BLaER1 (cell line): ENCODE measurements at regions not wholly inside any gene's neighbourhood (a gene's known extent, or its start where the extent isn't known, plus 50 kb on each side); places are given as distances from the start of the nearest gene placed in this dataset.
"Not testable (repeated sequence)": the region's sequence is repeated elsewhere in the genome, so short reads cannot be mapped to it uniquely, and the experiment has no call there.

Experiments used
- H3K27ac ChIP-seq: shearing (Covaris generic); formaldehyde crosslinking; 2 replicates; pipeline ENCODE4 v1.8.1; 2022
- H3K27me3 ChIP-seq: shearing (Covaris generic); formaldehyde crosslinking; 2 replicates; pipeline ENCODE4 v1.8.1; 2022
- H3K36me3 ChIP-seq: shearing (Covaris generic); formaldehyde crosslinking; 2 replicates; pipeline ENCODE4 v1.8.1; 2022
- H3K4me1 ChIP-seq: shearing (Covaris generic); formaldehyde crosslinking; 2 replicates; pipeline ENCODE4 v1.8.1; 2022
- H3K4me2 ChIP-seq: shearing (Covaris generic); formaldehyde crosslinking; 2 replicates; pipeline ENCODE4 v1.8.1; 2022
- H3K4me3 ChIP-seq: shearing (Covaris generic); formaldehyde crosslinking; 2 replicates; pipeline ENCODE4 v1.8.1; 2022
- H3K9ac ChIP-seq: shearing (Covaris generic); formaldehyde crosslinking; 2 replicates; pipeline ENCODE4 v1.8.1; 2022
- H3K9me3 ChIP-seq: shearing (Covaris generic); formaldehyde crosslinking; 2 replicates; pipeline ENCODE4 v1.8.1; 2022
- H4K20me1 ChIP-seq: shearing (Covaris generic); formaldehyde crosslinking; 2 replicates; pipeline ENCODE4 v1.8.1; 2022
- Cebpa-rat ChIP-seq: shearing (Covaris generic); IDR thresholded peaks from 2 replicates; pipeline ENCODE4 v1.8.1; 2022

GRCh38 chr5:148880197-148880596, 53.8 kb downstream of the ADRB2 start:
- Histone ChIP-seq H3K36me3 (no peaks in the 10 kb centered on the region), H3K9me3 (no peaks in the 10 kb centered on the region), H4K20me1 (no peaks in the 10 kb centered on the region), H3K4me2 (no peak overlapping the region), H3K4me1 (no peaks in the 10 kb centered on the region), H3K9ac (no peak overlapping the region), H3K27ac (no peak overlapping the region), H3K27me3 (no peaks in the 10 kb centered on the region), H3K4me3 (no peak overlapping the region)
- no peak for TF ChIP-seq Cebpa-rat

- H3K27ac ChIP-seq: no peak overlapping the region
- TF ChIP-seq Cebpa-rat: no peak
- H3K9ac ChIP-seq: no peak overlapping the region
- no peaks in the 10 kb centered on the region for H3K36me3 ChIP-seq
- H3K9me3 ChIP-seq: no peaks in the 10 kb centered on the region
- no peak overlapping the region for H3K4me3 ChIP-seq
- no peaks in the 10 kb centered on the region for H4K20me1 ChIP-seq
- no peaks in the 10 kb centered on the region for H3K4me1 ChIP-seq
- H3K27me3 ChIP-seq: no peaks in the 10 kb centered on the region
- H3K4me2 ChIP-seq: no peak overlapping the region
These were observed 54.3 kb downstream of the ADRB2 start for GRCh38 chr5:148880696-148881095.

GRCh38 chr5:148882332-148882731, 55.9 kb downstream of the ADRB2 start:
- Histone ChIP-seq H3K4me3 (no peak overlapping the region), H3K36me3 (no peaks in the 10 kb centered on the region), H3K9ac (no peak overlapping the region), H4K20me1 (no peaks in the 10 kb centered on the region), H3K4me1 (no peaks in the 10 kb centered on the region), H3K27ac (no peak overlapping the region), H3K9me3 (no peaks in the 10 kb centered on the region), H3K27me3 (no peaks in the 10 kb centered on the region), H3K4me2 (no peak overlapping the region)
- no peak for TF ChIP-seq Cebpa-rat

GRCh38 chr5:148884339-148885020, 58.1 kb downstream of the ADRB2 start:
- Histone ChIP-seq H3K4me1 (no peaks in the 10 kb centered on the region), H3K4me3 (no peak overlapping the region), H4K20me1 (no peaks in the 10 kb centered on the region), H3K27me3 (no peaks in the 10 kb centered on the region), H3K9me3 (no peaks in the 10 kb centered on the region), H3K9ac (no peak overlapping the region), H3K27ac (no peak overlapping the region), H3K4me2 (no peak overlapping the region), H3K36me3 (no peaks in the 10 kb centered on the region)
- no peak for TF ChIP-seq Cebpa-rat

- H4K20me1 ChIP-seq: no peaks in the 10 kb centered on the region
- no peak overlapping the region for H3K9ac ChIP-seq
- H3K4me2 ChIP-seq: no peak overlapping the region
- H3K9me3 ChIP-seq: peaks cover 7% of the 10 kb centered on the region
- H3K27ac ChIP-seq: no peak overlapping the region
- H3K36me3 ChIP-seq: no peaks in the 10 kb centered on the region
- H3K4me1 ChIP-seq: no peaks in the 10 kb centered on the region
- H3K27me3 ChIP-seq: no peaks in the 10 kb centered on the region
- no peak overlapping the region for H3K4me3 ChIP-seq
- no peak for TF ChIP-seq Cebpa-rat
These were observed 60.9 kb downstream of the ADRB2 start for GRCh38 chr5:148887123-148887881.

GRCh38 chr5:148889936-148890335, 63.5 kb downstream of the ADRB2 start:
- peaks cover 27% of the 10 kb centered on the region for H3K9me3 ChIP-seq

GRCh38 chr5:148895441-148895840, 69.0 kb downstream of the ADRB2 start:
- H3K4me2 ChIP-seq, H3K4me1 ChIP-seq, H4K20me1 ChIP-seq, H3K36me3 ChIP-seq, H3K27me3 ChIP-seq, H3K27ac ChIP-seq, H3K4me3 ChIP-seq, H3K9ac ChIP-seq: not testable (repeated sequence)
- peaks cover 33% of the 10 kb centered on the region for H3K9me3 ChIP-seq

More at GRCh38 chr5:148889936-148890335, 63.5 kb downstream of the ADRB2 start:
- H3K4me2 ChIP-seq, H3K9ac ChIP-seq, H4K20me1 ChIP-seq, H3K4me1 ChIP-seq, H3K36me3 ChIP-seq, H3K27me3 ChIP-seq, H3K4me3 ChIP-seq, H3K27ac ChIP-seq: not testable (repeated sequence)

GRCh38 chr5:148897842-148898241, 71.4 kb downstream of the ADRB2 start:
- Histone ChIP-seq H3K27me3 (no peaks in the 10 kb centered on the region), H3K4me1 (peaks cover 8% of the 10 kb centered on the region; the same call in 1 of the 2 replicates), H3K9ac (no peak overlapping the region)

GRCh38 chr5:148898413-148899075, 72.1 kb downstream of the ADRB2 start:
- H3K4me1 ChIP-seq: peaks cover 8% of the 10 kb centered on the region; the same call in 1 of the 2 replicates
- no peak for TF ChIP-seq Cebpa-rat
- no peak overlapping the region for H3K9ac ChIP-seq
- no peaks in the 10 kb centered on the region for H3K36me3 ChIP-seq
- no peaks in the 10 kb centered on the region for H4K20me1 ChIP-seq
- no peaks in the 10 kb centered on the region for H3K27me3 ChIP-seq
- H3K4me3 ChIP-seq: no peak overlapping the region
- no peak overlapping the region for H3K4me2 ChIP-seq
- no peak overlapping the region for H3K27ac ChIP-seq
- H3K9me3 ChIP-seq: peaks cover 20% of the 10 kb centered on the region

More at GRCh38 chr5:148897842-148898241, 71.4 kb downstream of the ADRB2 start:
- TF ChIP-seq Cebpa-rat: no peak
- Histone ChIP-seq H3K27ac (no peak overlapping the region), H3K9me3 (peaks cover 25% of the 10 kb centered on the region), H4K20me1 (no peaks in the 10 kb centered on the region), H3K36me3 (no peaks in the 10 kb centered on the region), H3K4me2 (no peak overlapping the region), H3K4me3 (no peak overlapping the region)

- H3K4me3 ChIP-seq: no peak overlapping the region
- peaks cover 8% of the 10 kb centered on the region; the same call in 1 of the 2 replicates for H3K4me1 ChIP-seq
- no peaks in the 10 kb centered on the region for H3K36me3 ChIP-seq
- no peaks in the 10 kb centered on the region for H4K20me1 ChIP-seq
- H3K9ac ChIP-seq: no peak overlapping the region
- TF ChIP-seq Cebpa-rat: no peak
- H3K9me3 ChIP-seq: 0 out of 2 replicates have a peak, but pooled peaks cover 5% of the 10 kb centered on the region
- no peak overlapping the region for H3K27ac ChIP-seq
- no peak overlapping the region for H3K4me2 ChIP-seq
- H3K27me3 ChIP-seq: no peaks in the 10 kb centered on the region
These were observed 73.6 kb downstream of the ADRB2 start for GRCh38 chr5:148899993-148900392.
